Transverse colon (tissue), 4 donors: ENCODE measurements at regions not wholly inside any gene's neighbourhood (a gene's known extent, or its start where the extent isn't known, plus 50 kb on each side); places are given as distances from the start of the nearest gene placed in this dataset.

Source experiments
- DNase-seq: peaks from one replicate; pipeline ENCODE4 v3.0.0-alpha.2; 2019
- H3K27ac ChIP-seq, 4 donors: fragments of 200-600 bp; sonication (generic); 2 replicates each; pipeline ENCODE4 v1.5.1; 2016 to 2018; ENCODE audit warnings: inconsistent platforms in 4 of 4
- H3K27me3 ChIP-seq: fragments of 200-600 bp; sonication (generic); 2 replicates; pipeline ENCODE4 v1.5.1; 2017; ENCODE audit warnings: inconsistent platforms
- H3K36me3 ChIP-seq, 4 donors: fragments of 200-600 bp; sonication (generic); 2 replicates each; pipeline ENCODE4 v1.5.1; 2017 to 2019; ENCODE audit warnings: inconsistent platforms in 4 of 4
- H3K4me1 ChIP-seq, 4 donors: fragments of 200-600 bp; sonication (generic); 2 replicates each; pipeline ENCODE4 v1.5.1; 2017 to 2020; ENCODE audit warnings: inconsistent platforms in 4 of 4
- H3K4me3 ChIP-seq, 4 donors: fragments of 200-600 bp; sonication (generic); 1 replicate in 1 of 4; 2 replicates in 3 of 4; pipeline versions ENCODE4 v1.5.1 to v1.6.1; 2017 to 2019; ENCODE audit warnings: inconsistent platforms in 4 of 4
- H3K9me3 ChIP-seq, 2 donors: fragments of 200-600 bp; sonication (generic); 2 replicates each; pipeline ENCODE4 v1.5.1; 2017 to 2019; ENCODE audit warnings: inconsistent platforms in 2 of 2
- CTCF ChIP-seq, 5 experiments: fragments of 200-600 bp in 3 of 5; fragments of 450-650 bp in 2 of 5; sonication (generic) in 3 of 5; IDR thresholded peaks; 1 replicate in 2 of 5; 2 replicates in 3 of 5; pipeline ENCODE4 v1.5.1; 2016 to 2017; ENCODE audit warnings: antibody characterized with exemption in 5 of 5, inconsistent platforms in 3 of 5, mild to moderate bottlenecking in 2 of 5, moderate library complexity in 1 of 5
- EP300 ChIP-seq: sonication (generic); formaldehyde crosslinking; IDR thresholded peaks from one replicate; pipeline ENCODE4 v1.6.1; 2017; ENCODE audit warnings: antibody characterized with exemption, low read depth
- POLR2A ChIP-seq: fragments of 450-650 bp; IDR thresholded peaks from one replicate; pipeline ENCODE4 v1.6.1; 2016; ENCODE audit warnings: antibody characterized with exemption, mild to moderate bottlenecking, moderate library complexity
- POLR2AphosphoS5 ChIP-seq, 3 donors: sonication (generic); formaldehyde crosslinking; IDR thresholded peaks; one replicate each; pipeline ENCODE4 v1.6.1; 2016; ENCODE audit warnings: antibody characterized with exemption in 3 of 3
- WGBS, 2 donors: methylation state at CpG; one replicate each; pipeline ENCODE4 v1.1.5; 2018; ENCODE audit warnings: low coverage in 1 of 2; 5-methylcytosine and 5-hydroxymethylcytosine counted together
- in situ Hi-C, 4 donors: fragments of 200-750 bp; cut with MboI; loops; one replicate each; pipeline versions ENCODE4 v1.15.0 to v1.15.1; 2017; ENCODE audit warnings: low sequenced_read_pairs in 3 of 4, low pct_ligation_motif_present in 1 of 4, low pct_unique_long_range_greater_than_20kb in 1 of 4
- intact Hi-C: fragments of 100-400 bp; cut with DNase I; formaldehyde crosslinking; loops from one replicate; pipeline ENCODE4 v1.15.1; 2023; ENCODE audit warnings: low total_unique reads

GRCh38 chr1:238115852-238116251 lies 225.1 kb upstream of the ZP4 start:
- DNase-seq: no peak
- Histone ChIP-seq H3K36me3 (no peaks in the 10 kb centered on the region), H3K27ac (no peak overlapping the region), H3K9me3 (no peaks in the 10 kb centered on the region), H3K4me1 (no peaks in the 10 kb centered on the region), H3K4me3 (no peak overlapping the region), H3K27me3 (no peaks in the 10 kb centered on the region)
- in situ Hi-C loops (no loop called here), intact Hi-C loops (no loop called here)
- no peak for TF ChIP-seq POLR2A
- no peak for TF ChIP-seq CTCF (IDR thresholded peaks at IDR 0.05)
- no peak for TF ChIP-seq EP300
- no peak for TF ChIP-seq POLR2AphosphoS5 (IDR thresholded peaks at IDR 0.05)
- 61 to 71% methylated on average over 3 of the region's 3 CpGs for WGBS, 2 donors

GRCh38 chr1:238112952-238113621 lies 222.4 kb upstream of the ZP4 start:
- Histone ChIP-seq H3K27me3 (no peaks in the 10 kb centered on the region), H3K4me3 (no peak overlapping the region), H3K9me3 (no peaks in the 10 kb centered on the region), H3K4me1 (no peaks in the 10 kb centered on the region), H3K27ac (no peak overlapping the region), H3K36me3 (no peaks in the 10 kb centered on the region)
- DNase-seq: no peak
- 62 to 71% methylated on average over 5 of the region's 5 CpGs for whole genome bisulfite sequencing, 2 donors
- in situ Hi-C loops: no loop called here
- intact Hi-C loops: no loop called here
- no peak for TF ChIP-seq POLR2A
- no peak for TF ChIP-seq CTCF (IDR thresholded peaks at IDR 0.05)
- no peak for TF ChIP-seq EP300
- no peak for TF ChIP-seq POLR2AphosphoS5 (IDR thresholded peaks at IDR 0.05)

- TF ChIP-seq EP300 (no peak), CTCF (IDR thresholded peaks at IDR 0.05) (no peak), POLR2A (no peak), POLR2AphosphoS5 (IDR thresholded peaks at IDR 0.05) (no peak)
- Histone ChIP-seq H3K4me1 (no peaks in the 10 kb centered on the region), H3K27ac (no peak overlapping the region), H3K9me3 (no peaks in the 10 kb centered on the region), H3K27me3 (no peaks in the 10 kb centered on the region), H3K4me3 (no peak overlapping the region), H3K36me3 (no peaks in the 10 kb centered on the region)
- DNase-seq: no peak
- intact Hi-C loops: no loop called here
- in situ Hi-C loops: no loop called here
- WGBS, 2 donors: 46% methylated on average over 2 of the region's 2 CpGs; no CpG with 5 or more reads in 1 of the 2 donors
Observed at GRCh38 chr1:238111516-238111915, 220.8 kb upstream of the ZP4 start.

GRCh38 chr1:238111081-238111480 lies 220.4 kb upstream of the ZP4 start:
- DNase-seq: no peak
- Histone ChIP-seq H3K4me1 (no peaks in the 10 kb centered on the region), H3K4me3 (no peak overlapping the region), H3K27me3 (no peaks in the 10 kb centered on the region), H3K36me3 (no peaks in the 10 kb centered on the region), H3K27ac (no peak overlapping the region), H3K9me3 (no peaks in the 10 kb centered on the region)
- 17 to 44% methylated on average over 1 of the region's 1 CpG for WGBS, 2 donors
- intact Hi-C loops (no loop called here), in situ Hi-C loops (no loop called here)
- TF ChIP-seq CTCF (IDR thresholded peaks at IDR 0.05): no peak
- no peak for TF ChIP-seq POLR2AphosphoS5 (IDR thresholded peaks at IDR 0.05)
- no peak for TF ChIP-seq EP300
- no peak for TF ChIP-seq POLR2A
